ENCODE measurements at regions not wholly inside any gene's neighbourhood (a gene's known extent, or its start where the extent isn't known, plus 50 kb on each side); places are given as distances from the start of the nearest gene placed in this dataset.

DNA sequence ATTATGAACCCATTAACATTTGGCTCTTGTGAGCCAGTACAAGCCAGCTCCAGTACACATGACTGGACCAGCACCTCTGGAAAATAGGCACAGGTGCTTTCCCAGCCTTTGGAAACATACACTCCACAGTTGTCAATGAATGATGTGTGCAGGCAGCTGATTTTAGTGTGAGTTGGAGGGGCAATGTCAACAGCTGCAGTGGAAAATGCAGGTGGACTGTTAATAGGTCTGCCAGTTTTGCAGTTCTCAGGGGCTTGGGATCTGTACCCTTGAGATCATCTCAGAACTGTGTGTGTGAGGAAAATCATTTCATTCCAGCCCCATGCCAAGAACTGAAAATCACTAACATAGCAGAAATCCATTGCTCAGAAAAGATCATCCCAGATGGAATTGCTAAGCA is 81.7 kb upstream of the CHRDL1 start:
- H3K9me3 ChIP-seq = peaks cover 0 to 19% (median 3%) of the 10 kb centered on the region in 4 donors
- DNase-seq (ENCODE audit: extremely low spot score) = no peak
- TF ChIP-seq EP300 (IDR thresholded peaks at IDR 0.05) (no peak), POLR2AphosphoS5 (IDR thresholded peaks at IDR 0.05) (no peak), POLR2A (IDR thresholded peaks at IDR 0.05; ENCODE audit: low read depth) (no peak)
- TF ChIP-seq, protein P1, sequence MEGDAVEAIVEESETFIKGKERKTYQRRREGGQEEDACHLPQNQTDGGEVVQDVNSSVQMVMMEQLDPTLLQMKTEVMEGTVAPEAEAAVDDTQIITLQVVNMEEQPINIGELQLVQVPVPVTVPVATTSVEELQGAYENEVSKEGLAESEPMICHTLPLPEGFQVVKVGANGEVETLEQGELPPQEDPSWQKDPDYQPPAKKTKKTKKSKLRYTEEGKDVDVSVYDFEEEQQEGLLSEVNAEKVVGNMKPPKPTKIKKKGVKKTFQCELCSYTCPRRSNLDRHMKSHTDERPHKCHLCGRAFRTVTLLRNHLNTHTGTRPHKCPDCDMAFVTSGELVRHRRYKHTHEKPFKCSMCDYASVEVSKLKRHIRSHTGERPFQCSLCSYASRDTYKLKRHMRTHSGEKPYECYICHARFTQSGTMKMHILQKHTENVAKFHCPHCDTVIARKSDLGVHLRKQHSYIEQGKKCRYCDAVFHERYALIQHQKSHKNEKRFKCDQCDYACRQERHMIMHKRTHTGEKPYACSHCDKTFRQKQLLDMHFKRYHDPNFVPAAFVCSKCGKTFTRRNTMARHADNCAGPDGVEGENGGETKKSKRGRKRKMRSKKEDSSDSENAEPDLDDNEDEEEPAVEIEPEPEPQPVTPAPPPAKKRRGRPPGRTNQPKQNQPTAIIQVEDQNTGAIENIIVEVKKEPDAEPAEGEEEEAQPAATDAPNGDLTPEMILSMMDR (IDR thresholded peaks at IDR 0.05) = no peak
- H3K36me3 ChIP-seq = no peaks in the 10 kb centered on the region
- no peak overlapping the region for H3K4me3 ChIP-seq
- intact Hi-C loops (cut with DNase I) = no loop called here
- H3K27ac ChIP-seq (replicated peaks in 1 of 4) = no peak overlapping the region
- H3K4me1 ChIP-seq = no peaks in the 10 kb centered on the region
- H3K27me3 ChIP-seq = no peaks in the 10 kb centered on the region

DNA sequence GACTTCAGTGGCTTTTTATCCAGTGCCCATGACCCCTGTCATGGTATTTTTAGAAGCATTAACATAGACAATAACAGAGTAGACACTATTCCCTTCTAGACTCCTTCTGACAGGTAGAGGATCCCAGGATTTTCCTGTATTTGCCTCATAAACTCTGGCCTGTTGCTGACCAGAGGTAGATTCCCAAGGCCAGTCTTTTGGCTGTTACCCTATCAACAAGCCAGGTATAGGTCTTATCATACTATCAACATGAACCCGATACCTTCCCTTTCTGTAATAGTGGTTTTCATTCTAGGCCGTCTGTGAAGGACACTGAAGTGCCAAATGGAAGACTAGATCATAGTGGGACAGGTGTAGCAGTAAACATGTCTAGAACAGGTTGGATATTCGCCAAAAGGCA is 76.2 kb upstream of the CHRDL1 start:
- DNase-seq (ENCODE audit: extremely low spot score) = no peak
- intact Hi-C loops (cut with DNase I) = no loop called here
- Histone ChIP-seq H3K4me3 (no peak overlapping the region), H3K27ac (replicated peaks in 1 of 4) (no peak overlapping the region), H3K9me3 (no peaks in the 10 kb centered on the region), H3K4me1 (no peaks in the 10 kb centered on the region), H3K27me3 (no peaks in the 10 kb centered on the region), H3K36me3 (no peaks in the 10 kb centered on the region)
- WGBS = 57% methylated on average over 3 of the region's 3 CpGs
- TF ChIP-seq EP300 (IDR thresholded peaks at IDR 0.05) (no peak), POLR2AphosphoS5 (IDR thresholded peaks at IDR 0.05) (no peak), POLR2A (IDR thresholded peaks at IDR 0.05; ENCODE audit: low read depth) (no peak)
- TF ChIP-seq, protein P1 (IDR thresholded peaks at IDR 0.05) = no peak

DNA sequence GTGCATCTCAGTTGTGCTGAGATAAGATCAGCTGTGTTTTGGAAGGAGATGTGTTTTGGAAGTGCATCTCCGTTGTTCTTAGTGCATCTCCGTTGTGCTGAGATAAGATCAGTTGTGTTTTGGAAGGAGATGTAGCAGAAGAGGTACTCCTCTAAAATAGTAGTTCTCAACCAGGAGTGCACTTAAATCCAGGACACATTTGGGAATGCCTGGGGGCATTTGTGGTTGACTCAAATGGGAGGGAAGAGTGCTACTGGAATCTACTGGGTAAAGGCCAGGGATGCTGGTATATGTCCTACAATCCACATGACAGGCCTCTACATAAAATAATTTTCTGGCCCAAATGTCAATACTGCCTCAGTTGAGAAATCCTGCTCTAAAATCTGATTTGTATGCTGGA is 70.8 kb upstream of the CHRDL1 start:
- DNase-seq (ENCODE audit: extremely low spot score) = no peak
- Histone ChIP-seq H3K27me3 (no peaks in the 10 kb centered on the region), H3K36me3 (no peaks in the 10 kb centered on the region), H3K27ac (replicated peaks in 1 of 4) (no peak overlapping the region), H3K4me1 (no peaks in the 10 kb centered on the region), H3K4me3 (no peak overlapping the region), H3K9me3 (no peaks in the 10 kb centered on the region)
- 64% methylated on average over 2 of the region's 2 CpGs for WGBS
- TF ChIP-seq EP300 (IDR thresholded peaks at IDR 0.05) (no peak), POLR2A (IDR thresholded peaks at IDR 0.05; ENCODE audit: low read depth) (no peak), POLR2AphosphoS5 (IDR thresholded peaks at IDR 0.05) (no peak)
- TF ChIP-seq, protein P1 (IDR thresholded peaks at IDR 0.05) = no peak
- intact Hi-C loops (cut with DNase I) = no loop called here

DNA sequence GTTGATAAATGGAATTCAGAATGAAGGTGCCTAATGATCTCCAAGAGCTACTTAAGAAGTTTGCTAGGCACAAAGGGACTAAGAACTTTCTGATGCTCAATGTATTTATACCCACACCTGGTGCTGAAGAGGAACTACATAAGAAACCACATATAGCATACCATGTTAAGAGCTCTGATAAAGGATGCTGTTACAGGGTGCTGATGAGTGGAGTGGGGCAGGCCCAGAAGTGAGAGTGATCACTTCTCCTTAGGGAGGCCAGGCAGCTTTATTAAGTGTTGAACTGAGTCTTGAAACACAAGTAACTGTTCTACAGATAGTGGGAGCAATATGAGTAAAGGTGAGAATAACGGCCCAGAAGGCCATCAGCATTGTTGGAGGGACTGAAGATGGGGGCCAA is 68.3 kb upstream of the CHRDL1 start:
- TF ChIP-seq EP300 (IDR thresholded peaks at IDR 0.05) (no peak), POLR2A (IDR thresholded peaks at IDR 0.05; ENCODE audit: low read depth) (no peak), POLR2AphosphoS5 (IDR thresholded peaks at IDR 0.05) (no peak)
- TF ChIP-seq, protein P1 (IDR thresholded peaks at IDR 0.05) = no peak
- Histone ChIP-seq H3K36me3 (no peaks in the 10 kb centered on the region), H3K4me3 (no peak overlapping the region), H3K4me1 (no peaks in the 10 kb centered on the region), H3K9me3 (no peaks in the 10 kb centered on the region), H3K27me3 (no peaks in the 10 kb centered on the region), H3K27ac (replicated peaks in 1 of 4) (no peak overlapping the region)
- DNase-seq (ENCODE audit: extremely low spot score) = no peak
- WGBS = 73% methylated on average over 1 of the region's 1 CpG
- intact Hi-C loops (cut with DNase I) = no loop called here

DNA sequence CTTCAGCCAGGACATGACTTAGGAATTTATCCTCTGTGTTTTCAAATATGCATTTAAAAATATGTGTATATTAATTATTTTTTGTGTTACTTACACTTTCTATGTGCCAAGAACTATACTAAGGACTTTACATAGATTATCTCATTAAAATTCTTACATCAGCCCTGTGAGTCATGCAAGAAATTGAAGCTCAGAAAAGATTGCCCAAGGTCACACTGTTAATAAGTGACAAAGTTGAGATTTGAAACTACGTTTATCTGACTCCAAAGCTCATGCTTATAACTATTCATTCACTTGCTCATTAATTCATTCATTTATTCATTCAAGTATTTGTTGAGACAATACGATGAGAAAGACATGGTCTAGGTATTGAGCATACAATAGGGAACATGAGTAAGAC is 62.9 kb upstream of the CHRDL1 start:
- no peaks in the 10 kb centered on the region for H3K9me3 ChIP-seq
- no peaks in the 10 kb centered on the region for H3K4me1 ChIP-seq
- no peak for TF ChIP-seq EP300 (IDR thresholded peaks at IDR 0.05)
- TF ChIP-seq, protein P1 (IDR thresholded peaks at IDR 0.05) = no peak
- TF ChIP-seq POLR2AphosphoS5 (IDR thresholded peaks at IDR 0.05) = no peak
- no peak for TF ChIP-seq POLR2A (IDR thresholded peaks at IDR 0.05; ENCODE audit: low read depth)
- H3K27ac ChIP-seq (replicated peaks in 1 of 4) = no peak overlapping the region
- no peaks in the 10 kb centered on the region for H3K27me3 ChIP-seq
- H3K36me3 ChIP-seq = no peaks in the 10 kb centered on the region
- no peak overlapping the region for H3K4me3 ChIP-seq
- intact Hi-C loops (cut with DNase I) = no loop called here
- DNase-seq (ENCODE audit: extremely low spot score) = no peak
- WGBS = 74% methylated on average over 2 of the region's 2 CpGs
